ENCODE measurements at regions not wholly inside any gene's neighbourhood (a gene's known extent, or its start where the extent isn't known, plus 50 kb on each side); places are given as distances from the start of the nearest gene placed in this dataset.
"Not testable (repeated sequence)": the region's sequence is repeated elsewhere in the genome, so short reads cannot be mapped to it uniquely, and the experiment has no call there.

DNA sequence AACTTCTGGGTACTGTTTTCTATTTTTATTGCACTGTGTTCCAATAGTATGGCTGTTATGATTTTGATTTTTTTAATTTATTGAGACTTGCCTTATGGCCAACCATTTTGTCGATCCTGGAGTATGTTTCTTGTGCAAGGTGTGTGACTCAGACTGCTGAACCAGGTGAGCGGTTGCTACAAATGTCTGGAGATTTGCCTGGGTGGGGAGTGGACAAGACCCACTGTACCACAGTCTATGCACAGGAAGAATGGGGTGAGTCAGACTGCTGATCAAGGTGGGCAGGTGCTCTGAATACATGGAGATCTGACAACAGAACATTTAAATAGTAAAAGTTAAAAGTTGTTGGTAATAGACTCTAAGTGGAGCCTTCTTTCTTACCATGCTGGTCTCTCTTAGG, 609.2 kb downstream of the CSNK1G3 start:
- DNase-seq (ENCODE audit: low spot score), result no peak

GRCh38 chr5:124114911-124115310, 602.9 kb downstream of the CSNK1G3 start:
- DNase-seq (ENCODE audit: low spot score), result no peak

GRCh38 chr5:124111886-124112285, 599.9 kb downstream of the CSNK1G3 start:
- DNase-seq (ENCODE audit: low spot score), result no peak

- DNase-seq (ENCODE audit: low spot score), result no peak
Measured at GRCh38 chr5:124110942-124111341, 599.0 kb downstream of the CSNK1G3 start.

DNA sequence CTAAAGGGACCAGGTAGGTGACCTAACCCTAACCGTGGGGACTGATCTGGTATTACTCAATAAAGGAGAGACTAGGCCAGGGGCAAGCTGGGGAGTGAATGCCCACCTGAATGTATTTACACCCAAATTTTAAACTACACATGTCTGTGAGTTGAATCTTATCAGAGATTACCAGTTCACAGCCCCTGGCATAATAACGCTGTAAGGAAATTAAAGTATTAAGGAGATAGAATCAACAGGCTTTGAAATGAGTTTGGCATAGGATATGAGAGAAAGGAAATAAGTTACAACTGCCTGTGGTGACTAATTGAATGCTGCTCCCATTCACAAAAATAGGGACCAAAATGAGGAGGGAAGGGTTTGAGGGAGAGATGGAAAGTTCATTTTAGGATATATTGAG, 593.3 kb downstream of the CSNK1G3 start:
- DNase-seq (ENCODE audit: low spot score), result no peak

DNA sequence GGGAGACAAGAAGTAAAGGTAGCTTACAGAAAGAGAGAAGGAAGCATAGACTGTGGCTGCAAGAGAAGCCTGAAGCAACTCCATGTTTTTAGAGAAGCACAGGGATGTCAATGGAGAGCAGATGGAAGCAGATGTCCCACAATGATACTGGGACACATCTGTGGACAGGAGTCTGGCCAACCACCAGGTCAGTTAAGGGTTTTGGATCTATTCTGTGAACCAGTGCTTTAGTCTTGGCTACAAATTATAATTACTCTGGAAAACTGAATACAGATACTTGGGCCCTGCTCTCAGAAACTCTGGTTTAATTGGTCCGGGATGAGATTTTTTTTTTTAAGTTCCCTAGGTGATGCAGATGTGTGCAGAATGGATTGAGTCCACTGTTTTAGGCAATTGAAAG, 592.8 kb downstream of the CSNK1G3 start:
- DNase-seq (ENCODE audit: low spot score), result no peak

DNA sequence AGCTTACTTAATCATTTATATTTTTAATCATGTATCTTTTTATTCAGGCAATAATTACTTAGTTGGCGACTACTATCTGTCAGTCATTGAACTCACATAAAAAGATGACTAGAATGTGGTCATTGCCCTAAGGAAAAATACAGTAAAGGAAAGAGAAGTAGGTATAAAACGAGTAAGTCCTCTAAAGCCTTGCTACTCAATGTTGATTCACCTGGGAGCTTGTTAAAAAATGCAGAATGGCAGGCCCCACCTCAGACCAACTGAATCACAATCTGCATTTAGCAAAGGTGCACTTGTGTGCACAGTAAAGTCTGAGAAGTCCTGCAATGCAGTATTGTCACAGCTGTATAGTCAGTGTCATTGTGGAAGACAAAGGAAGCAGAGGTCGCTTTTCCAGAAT, 592.4 kb downstream of the CSNK1G3 start:
- DNase-seq (ENCODE audit: low spot score), result no peak

DNA sequence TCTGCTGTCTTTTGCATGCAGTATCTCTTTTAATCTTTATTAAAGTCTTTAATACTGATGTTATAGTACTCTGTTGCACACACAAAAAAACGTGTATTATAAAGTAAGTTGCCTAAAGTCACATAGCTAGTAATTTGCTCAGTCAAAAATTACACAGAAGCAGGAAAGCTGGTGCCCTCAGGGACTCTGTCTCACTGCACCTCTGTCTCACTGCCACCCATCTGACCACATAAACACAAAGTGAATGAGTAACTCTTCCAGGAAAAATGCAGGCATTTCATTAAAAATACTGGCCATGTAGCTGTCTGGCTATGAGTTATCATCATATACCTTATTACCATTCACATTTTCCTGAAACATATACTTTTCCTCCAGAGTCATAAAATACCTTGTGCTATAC, 591.7 kb downstream of the CSNK1G3 start:
- DNase-seq (ENCODE audit: low spot score), result no peak

- not testable (repeated sequence) for DNase-seq (ENCODE audit: low spot score)
Measured at GRCh38 chr5:124103056-124103455, 591.1 kb downstream of the CSNK1G3 start.

DNA sequence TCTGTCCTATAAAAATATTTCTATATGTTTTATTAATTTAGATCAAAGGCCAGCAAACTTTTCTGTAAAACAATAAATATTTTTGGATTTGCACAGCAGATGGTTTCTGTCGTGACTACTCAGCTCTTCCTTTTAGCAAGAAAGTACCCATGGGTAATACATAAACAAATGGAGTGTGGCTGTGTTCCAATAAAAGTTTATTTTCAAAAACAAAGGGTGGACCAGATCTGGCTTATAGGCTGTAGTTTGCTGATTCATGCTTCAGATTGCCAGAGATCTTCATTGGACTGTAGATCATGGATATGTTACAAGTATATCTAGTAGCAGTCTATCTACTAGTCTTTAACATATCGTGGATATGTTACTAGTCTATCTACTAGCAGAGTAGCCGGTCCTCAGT, 590.5 kb downstream of the CSNK1G3 start:
- DNase-seq (ENCODE audit: low spot score), result no peak

DNA sequence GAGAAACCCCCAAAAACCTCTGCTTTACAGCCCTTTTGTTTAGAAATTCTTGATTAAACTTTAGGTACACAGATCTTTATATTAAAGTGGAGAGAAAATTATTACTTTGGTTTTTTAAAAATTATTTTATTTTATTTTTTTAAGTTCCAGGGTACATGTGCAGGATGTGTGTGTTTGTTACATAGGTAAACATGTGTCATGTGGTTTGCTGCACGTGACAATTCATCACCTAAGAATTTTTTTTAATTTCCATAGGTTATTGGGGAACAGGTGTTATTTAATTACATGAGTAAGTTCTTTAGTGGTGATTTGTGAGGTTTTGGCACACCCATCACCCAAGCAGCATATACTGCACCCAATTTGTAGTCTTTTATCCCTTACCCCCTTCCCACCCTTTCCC, 581.7 kb downstream of the CSNK1G3 start:
- DNase-seq (ENCODE audit: low spot score), result no peak

DNA sequence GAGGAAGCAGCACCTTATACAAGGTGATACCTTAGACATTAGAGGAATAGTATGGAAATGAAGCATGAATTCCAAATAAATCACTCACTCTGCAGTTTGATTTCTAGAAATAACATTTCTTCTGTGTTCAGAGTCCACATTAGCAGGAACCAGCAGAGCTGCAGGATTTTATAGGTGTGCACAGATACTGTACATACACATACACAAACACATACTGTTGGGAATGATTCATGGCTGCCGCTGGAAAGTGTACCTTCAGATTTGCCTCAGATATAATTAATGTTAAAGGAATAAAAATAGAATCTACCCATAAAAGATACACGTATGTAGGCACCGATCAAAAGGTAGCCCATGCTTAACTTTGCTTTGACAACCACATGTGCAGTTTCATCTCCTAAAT, 578.1 kb downstream of the CSNK1G3 start:
- DNase-seq (ENCODE audit: low spot score), result no peak

DNA sequence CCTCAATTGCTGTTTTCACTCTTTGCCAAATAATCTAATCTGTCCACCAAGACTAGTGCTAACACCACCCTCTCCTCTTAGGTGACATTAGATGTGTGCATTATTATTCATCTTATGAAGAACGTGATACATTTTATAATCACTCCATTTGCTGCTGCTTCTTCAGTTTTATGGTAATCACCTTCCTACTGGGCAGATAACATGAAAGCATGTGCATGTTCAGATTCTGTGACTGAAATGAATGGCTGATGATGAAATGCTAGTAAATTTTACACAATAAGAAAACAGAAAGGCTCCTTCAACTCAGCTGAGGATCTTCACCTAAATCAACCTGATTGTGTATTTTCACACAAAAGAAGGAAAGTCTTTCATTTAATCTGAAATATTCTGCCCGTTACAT, 577.6 kb downstream of the CSNK1G3 start:
- no peak for DNase-seq (ENCODE audit: low spot score)

DNA sequence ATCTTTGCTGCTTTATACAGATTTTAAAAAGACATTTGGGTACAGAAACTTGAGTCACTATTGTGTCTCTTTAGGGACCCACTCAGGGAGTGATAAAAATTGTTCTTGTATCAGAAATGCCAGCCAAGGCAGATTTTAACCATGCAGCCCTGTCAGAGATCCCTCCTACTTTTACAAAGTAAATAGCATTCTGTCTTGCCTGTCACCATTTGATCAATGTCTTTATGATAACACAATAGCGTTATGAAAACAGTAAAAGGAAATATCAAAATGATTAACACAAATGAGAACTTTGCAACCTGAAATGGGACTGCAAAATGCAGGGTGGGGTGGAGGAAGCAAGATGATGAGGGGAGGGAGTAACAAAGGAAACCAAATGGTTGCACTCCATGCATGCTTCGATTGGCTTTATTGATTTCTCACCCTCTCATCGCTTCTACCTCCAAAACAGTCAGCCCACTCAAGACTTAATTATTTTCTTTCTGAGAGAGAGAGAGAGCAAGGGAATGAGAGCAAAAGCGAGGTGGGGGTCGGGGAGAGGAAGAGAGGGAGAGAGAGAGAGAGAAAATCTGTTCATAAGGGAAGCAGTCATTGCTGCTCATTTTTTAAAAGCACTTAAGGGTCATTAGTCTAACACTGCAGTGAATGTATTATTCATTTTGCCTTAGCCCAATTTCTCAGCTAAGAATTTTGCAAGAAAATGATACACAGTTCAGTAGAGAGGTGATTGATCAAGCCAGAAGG, 576.5 kb downstream of the CSNK1G3 start:
- DNase-seq (ENCODE audit: low spot score), result no peak

DNA sequence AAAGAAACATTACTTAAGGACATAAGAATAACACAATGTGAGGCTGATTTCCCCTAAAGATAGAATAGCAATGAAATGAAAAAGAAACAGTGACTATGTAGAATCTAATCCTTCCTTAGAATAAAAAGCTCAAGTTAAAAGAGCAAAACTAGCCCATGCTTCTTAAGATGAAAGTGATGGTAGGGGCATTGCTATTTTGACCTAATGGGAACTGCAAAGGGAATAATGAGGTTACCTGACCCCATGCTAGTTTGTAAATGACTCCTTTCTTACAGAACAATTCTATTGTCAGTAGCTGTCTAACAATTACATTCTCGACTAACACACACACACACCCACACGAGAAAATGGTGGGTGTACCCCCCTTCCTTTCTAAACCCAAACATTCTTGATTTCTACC, 575.8 kb downstream of the CSNK1G3 start:
- no peak for DNase-seq (ENCODE audit: low spot score)

- DNase-seq (ENCODE audit: low spot score), result no peak
Measured at GRCh38 chr5:124080256-124080655, 568.3 kb downstream of the CSNK1G3 start.

DNA sequence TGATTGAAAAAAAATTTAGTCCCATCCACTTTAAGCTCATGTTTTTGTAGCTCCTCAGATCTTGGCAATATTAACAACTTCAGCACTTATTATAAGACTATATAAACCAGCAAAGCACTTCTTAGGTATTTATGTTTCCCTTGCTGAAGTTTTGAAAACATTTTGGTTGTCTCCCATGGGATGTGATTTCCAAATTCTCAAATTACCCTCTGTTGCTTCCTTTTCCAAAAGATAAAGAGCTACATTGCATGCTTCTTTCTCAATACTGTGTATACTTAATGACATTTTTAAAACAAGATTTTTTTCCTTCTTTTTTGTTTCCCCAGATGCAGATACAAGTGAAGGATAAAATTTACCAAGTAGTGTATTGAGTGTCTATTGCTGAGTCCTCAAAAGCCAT, 567.1 kb downstream of the CSNK1G3 start:
- no peak for DNase-seq (ENCODE audit: low spot score)

- no peak for DNase-seq (ENCODE audit: low spot score)
Measured at GRCh38 chr5:124074500-124074899, 562.5 kb downstream of the CSNK1G3 start.

DNA sequence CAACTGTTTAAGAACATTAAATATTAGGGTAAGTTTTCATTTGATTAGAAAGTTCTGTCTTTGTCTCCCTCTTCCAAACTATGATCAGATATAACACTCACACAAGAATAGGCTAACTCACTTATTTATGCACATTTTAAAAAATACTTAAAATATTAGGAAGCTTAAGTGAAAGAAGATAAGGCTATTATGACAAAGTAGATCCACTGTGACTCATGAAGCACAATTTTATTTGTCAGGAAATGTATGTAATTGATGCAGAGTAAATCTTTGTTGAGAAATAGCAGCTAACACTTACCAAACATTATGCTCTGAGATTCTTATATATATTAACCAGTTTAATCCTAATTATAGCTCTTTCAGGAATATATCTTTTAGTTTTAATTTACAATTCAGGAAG, 560.6 kb downstream of the CSNK1G3 start:
- no peak for DNase-seq (ENCODE audit: low spot score)

DNA sequence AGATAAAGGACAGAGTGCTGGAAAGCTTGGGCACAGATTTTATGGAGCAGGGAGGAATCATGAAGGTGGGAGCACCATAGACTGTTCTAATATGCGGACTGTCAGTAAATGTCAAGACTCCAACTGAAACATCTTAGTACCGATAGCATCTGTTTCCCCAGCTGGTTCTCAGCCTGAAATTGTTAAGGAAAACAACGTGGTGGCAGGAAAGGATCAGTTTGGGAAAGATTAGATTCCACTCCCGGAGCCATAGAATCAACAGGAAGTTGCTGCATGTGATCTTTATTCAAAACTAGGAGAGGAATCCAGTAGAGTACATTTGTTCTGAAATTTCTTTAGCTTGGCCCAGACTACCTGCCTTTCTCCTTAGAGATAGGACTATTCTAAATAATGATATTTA, 559.1 kb downstream of the CSNK1G3 start:
- no peak for DNase-seq (ENCODE audit: low spot score)

DNA sequence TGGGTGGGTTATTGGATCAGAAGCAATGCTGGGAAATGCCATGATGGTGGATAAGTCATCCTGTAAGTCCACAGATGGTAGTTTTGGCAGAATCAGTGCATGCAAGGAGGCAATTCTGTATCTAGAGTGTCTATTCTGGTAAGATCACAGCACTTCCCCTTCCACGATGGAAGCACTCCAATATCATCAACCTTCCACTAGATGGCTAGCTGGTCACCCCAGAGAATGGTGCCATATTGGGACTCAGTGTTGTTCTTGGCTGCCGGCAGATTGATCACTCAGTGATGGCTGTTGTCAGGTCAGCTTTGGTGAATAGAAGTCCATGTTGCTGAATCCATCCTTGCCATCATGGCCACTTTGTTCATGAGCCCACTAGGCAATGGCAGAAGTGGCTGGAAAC, 553.5 kb downstream of the CSNK1G3 start:
- no peak for DNase-seq (ENCODE audit: low spot score)

DNA sequence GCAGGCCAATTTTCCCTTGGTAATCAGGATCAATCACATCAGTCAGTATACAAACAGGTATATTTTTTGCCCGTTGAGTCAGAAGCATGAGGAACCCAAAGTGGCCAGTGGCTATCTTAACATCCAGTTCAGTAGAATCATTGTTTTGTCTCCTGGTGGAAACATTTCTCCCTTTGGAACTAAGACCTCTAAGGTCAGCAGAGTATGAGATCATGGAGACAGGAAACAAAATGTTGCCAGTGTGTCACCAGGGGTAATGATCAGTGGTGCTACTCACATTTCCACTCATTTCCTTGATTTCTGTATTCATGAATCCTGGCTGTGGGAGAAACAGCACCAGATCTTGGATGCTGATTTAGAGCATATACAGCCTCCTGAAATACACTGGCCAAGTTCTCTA, 553.0 kb downstream of the CSNK1G3 start:
- DNase-seq (ENCODE audit: low spot score), result no peak

GRCh38 chr5:124061663-124062062, 549.7 kb downstream of the CSNK1G3 start:
- DNase-seq (ENCODE audit: low spot score), result no peak

DNA sequence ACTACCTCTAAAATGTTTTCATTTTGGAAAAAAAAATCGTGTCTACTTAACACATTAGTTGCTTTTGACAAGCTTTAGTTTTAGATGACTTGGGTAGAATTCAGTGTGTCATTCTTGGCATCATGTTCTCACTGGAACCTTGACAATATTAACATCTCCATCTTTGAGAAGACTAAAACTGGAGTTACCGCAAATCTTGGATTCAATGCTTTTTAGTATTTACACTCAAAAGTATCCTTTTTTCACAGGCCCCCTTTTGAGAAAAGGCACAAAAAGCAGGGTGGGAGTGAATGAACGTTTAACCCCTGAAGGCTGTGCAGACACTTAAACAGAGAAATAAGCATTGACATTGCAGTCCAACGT, 549.1 kb downstream of the CSNK1G3 start:
- no peak for DNase-seq (ENCODE audit: low spot score)

Data from germinal center (tissue), 1 donor.